ENCODE measurements at regions not wholly inside any gene's neighbourhood (a gene's known extent, or its start where the extent isn't known, plus 50 kb on each side); places are given as distances from the start of the nearest gene placed in this dataset.

DNA sequence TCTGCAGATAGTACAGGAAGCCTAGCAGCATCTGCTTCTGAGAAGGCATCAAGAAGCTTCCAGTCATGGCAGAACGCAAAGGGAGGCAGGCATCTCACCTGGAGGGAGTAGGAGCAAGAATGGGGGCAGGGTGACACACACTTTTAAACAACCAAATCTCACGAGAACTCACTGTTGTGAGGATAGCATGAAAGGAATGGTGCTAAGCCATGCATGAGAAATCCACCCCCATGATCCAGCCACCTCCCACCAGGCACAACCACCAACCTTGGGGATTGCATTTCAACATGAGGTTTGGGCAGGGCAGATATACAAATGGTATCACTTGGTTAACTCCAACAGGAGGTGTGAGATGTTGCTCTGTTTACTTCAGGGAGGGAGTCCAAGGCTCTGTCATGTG lies 612.0 kb upstream of the KIRREL3 start:
- TF ChIP-seq, protein P1, sequence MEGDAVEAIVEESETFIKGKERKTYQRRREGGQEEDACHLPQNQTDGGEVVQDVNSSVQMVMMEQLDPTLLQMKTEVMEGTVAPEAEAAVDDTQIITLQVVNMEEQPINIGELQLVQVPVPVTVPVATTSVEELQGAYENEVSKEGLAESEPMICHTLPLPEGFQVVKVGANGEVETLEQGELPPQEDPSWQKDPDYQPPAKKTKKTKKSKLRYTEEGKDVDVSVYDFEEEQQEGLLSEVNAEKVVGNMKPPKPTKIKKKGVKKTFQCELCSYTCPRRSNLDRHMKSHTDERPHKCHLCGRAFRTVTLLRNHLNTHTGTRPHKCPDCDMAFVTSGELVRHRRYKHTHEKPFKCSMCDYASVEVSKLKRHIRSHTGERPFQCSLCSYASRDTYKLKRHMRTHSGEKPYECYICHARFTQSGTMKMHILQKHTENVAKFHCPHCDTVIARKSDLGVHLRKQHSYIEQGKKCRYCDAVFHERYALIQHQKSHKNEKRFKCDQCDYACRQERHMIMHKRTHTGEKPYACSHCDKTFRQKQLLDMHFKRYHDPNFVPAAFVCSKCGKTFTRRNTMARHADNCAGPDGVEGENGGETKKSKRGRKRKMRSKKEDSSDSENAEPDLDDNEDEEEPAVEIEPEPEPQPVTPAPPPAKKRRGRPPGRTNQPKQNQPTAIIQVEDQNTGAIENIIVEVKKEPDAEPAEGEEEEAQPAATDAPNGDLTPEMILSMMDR (IDR thresholded peaks at IDR 0.05; ENCODE audit: poor library complexity, severe bottlenecking) = no peak
- TF ChIP-seq, protein P2, sequence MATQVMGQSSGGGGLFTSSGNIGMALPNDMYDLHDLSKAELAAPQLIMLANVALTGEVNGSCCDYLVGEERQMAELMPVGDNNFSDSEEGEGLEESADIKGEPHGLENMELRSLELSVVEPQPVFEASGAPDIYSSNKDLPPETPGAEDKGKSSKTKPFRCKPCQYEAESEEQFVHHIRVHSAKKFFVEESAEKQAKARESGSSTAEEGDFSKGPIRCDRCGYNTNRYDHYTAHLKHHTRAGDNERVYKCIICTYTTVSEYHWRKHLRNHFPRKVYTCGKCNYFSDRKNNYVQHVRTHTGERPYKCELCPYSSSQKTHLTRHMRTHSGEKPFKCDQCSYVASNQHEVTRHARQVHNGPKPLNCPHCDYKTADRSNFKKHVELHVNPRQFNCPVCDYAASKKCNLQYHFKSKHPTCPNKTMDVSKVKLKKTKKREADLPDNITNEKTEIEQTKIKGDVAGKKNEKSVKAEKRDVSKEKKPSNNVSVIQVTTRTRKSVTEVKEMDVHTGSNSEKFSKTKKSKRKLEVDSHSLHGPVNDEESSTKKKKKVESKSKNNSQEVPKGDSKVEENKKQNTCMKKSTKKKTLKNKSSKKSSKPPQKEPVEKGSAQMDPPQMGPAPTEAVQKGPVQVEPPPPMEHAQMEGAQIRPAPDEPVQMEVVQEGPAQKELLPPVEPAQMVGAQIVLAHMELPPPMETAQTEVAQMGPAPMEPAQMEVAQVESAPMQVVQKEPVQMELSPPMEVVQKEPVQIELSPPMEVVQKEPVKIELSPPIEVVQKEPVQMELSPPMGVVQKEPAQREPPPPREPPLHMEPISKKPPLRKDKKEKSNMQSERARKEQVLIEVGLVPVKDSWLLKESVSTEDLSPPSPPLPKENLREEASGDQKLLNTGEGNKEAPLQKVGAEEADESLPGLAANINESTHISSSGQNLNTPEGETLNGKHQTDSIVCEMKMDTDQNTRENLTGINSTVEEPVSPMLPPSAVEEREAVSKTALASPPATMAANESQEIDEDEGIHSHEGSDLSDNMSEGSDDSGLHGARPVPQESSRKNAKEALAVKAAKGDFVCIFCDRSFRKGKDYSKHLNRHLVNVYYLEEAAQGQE (IDR thresholded peaks at IDR 0.05; ENCODE audit: borderline replicate concordance) = no peak
- TF ChIP-seq POLR2AphosphoS5 (IDR thresholded peaks at IDR 0.05) (no peak), MXI1 (conservative IDR thresholded peaks at IDR 0.05; ENCODE audit: poor library complexity, severe bottlenecking) (no peak), EP300 (conservative IDR thresholded peaks at IDR 0.05; ENCODE audit: poor library complexity, severe bottlenecking) (no peak), EZH2 (IDR thresholded peaks at IDR 0.05; ENCODE audit: borderline replicate concordance, insufficient read depth, low read length, poor library complexity, severe bottlenecking) (no peak)
